Caco-2 (cell line): ENCODE measurements at regions not wholly inside any gene's neighbourhood (a gene's known extent, or its start where the extent isn't known, plus 50 kb on each side); places are given as distances from the start of the nearest gene placed in this dataset.

Experiments used
- BruUV-seq: library from RNA; stranded (reverse); fragments of 400-500 nt; replicated peaks from 2 replicates; lab custom pipeline; 2021; lab: Mats Ljungman, UMichigan
- CTCF ChIA-PET: fragments of 300-600 bp; sonication (Branson Sonifier 250); formaldehyde crosslinking; loops from one replicate; lab custom pipeline; 2022; ENCODE audit warnings: antibody characterized with exemption; lab: Charles Lee
- POLR2A ChIA-PET: fragments of 300-600 bp; sonication (Branson Sonifier 250); formaldehyde crosslinking; loops from one replicate; lab custom pipeline; 2022; ENCODE audit warnings: antibody characterized with exemption; lab: Charles Lee
- DNase-seq, 2 experiments: peaks; one replicate each; pipeline versions ENCODE4 v3.0.0 to v3.0.0-alpha.2; 2020 to 2022
- H3K27me3 ChIP-seq: replicated peaks from 2 replicates; pipeline ENCODE4 v1.6.0; 2011; ENCODE audit warnings: low read length; ENCODE audit not compliant: control insufficient read depth, insufficient read depth
- H3K36me3 ChIP-seq: 2 replicates; pipeline ENCODE4 v1.5.1; 2011; ENCODE audit warnings: low read length; ENCODE audit not compliant: control insufficient read depth, insufficient read depth
- H3K4me1 ChIP-seq: fragments of 250-450 bp; sonication (Bioruptor Pico); 2 replicates; pipeline ENCODE4 v1.5.1; 2020; ENCODE audit warnings: mild to moderate bottlenecking
- H3K4me3 ChIP-seq: 2 replicates; pipeline ENCODE4 v1.5.1; 2011; ENCODE audit warnings: low read depth, mild to moderate bottlenecking, control low read depth, low read length
- H3K9me3 ChIP-seq: fragments of 250-450 bp; sonication (Bioruptor Pico); 2 replicates; pipeline ENCODE4 v1.5.1; 2020; ENCODE audit warnings: mild to moderate bottlenecking, moderate library complexity
- H3K27ac Mint-ChIP-seq: one replicate; pipeline ENCODE4 v1.8.0; 2022; ENCODE audit warnings: mixed read lengths; ENCODE audit not compliant: unreplicated experiment
- H3K27me3 Mint-ChIP-seq: one replicate; pipeline ENCODE4 v1.8.0; 2022; ENCODE audit warnings: mixed read lengths; ENCODE audit not compliant: insufficient read depth, unreplicated experiment
- H3K36me3 Mint-ChIP-seq: one replicate; pipeline ENCODE4 v1.8.0; 2022; ENCODE audit warnings: mild to moderate bottlenecking, mixed read lengths; ENCODE audit not compliant: insufficient read depth, unreplicated experiment
- H3K4me1 Mint-ChIP-seq: one replicate; pipeline ENCODE4 v1.8.0; 2022; ENCODE audit warnings: low read depth, mixed read lengths; ENCODE audit not compliant: unreplicated experiment
- H3K4me3 Mint-ChIP-seq: one replicate; pipeline ENCODE4 v1.8.0; 2022; ENCODE audit warnings: mild to moderate bottlenecking, moderate library complexity, mixed read lengths; ENCODE audit not compliant: unreplicated experiment
- H3K9me3 Mint-ChIP-seq: one replicate; pipeline ENCODE4 v1.8.0; 2022; ENCODE audit warnings: mixed read lengths; ENCODE audit not compliant: unreplicated experiment
- CTCF ChIP-seq, 2 experiments: fragments of 200-600 bp in 1 of 2; IDR thresholded peaks; 1 replicate in 1 of 2; 2 replicates in 1 of 2; pipeline versions ENCODE4 v1.5.1 to v1.8.0; 2011 to 2022; ENCODE audit warnings: antibody characterized with exemption in 1 of 2, control low read depth in 1 of 2, inconsistent platforms in 1 of 2, low read depth in 1 of 2, low read length in 1 of 2, mild to moderate bottlenecking in 1 of 2, moderate library complexity in 1 of 2; ENCODE audit not compliant: insufficient read depth in 1 of 2, severe bottlenecking in 1 of 2, unreplicated experiment in 1 of 2
- intact Hi-C: fragments of 100-400 bp; cut with micrococcal nuclease; formaldehyde crosslinking; loops from one replicate; pipeline ENCODE4 v1.10.0; 2022; ENCODE audit not compliant: unreplicated experiment

- DNase-seq, result no peak
- no peaks in the 10 kb centered on the region for H3K4me1 Mint-ChIP-seq
- no peaks in the 10 kb centered on the region for H3K36me3 Mint-ChIP-seq
- intact Hi-C loops, result no loop called here
- no peaks in the 10 kb centered on the region for H3K36me3 ChIP-seq
- no peaks in the 10 kb centered on the region for H3K4me1 ChIP-seq
- H3K4me3 Mint-ChIP-seq, result no peak overlapping the region
- no peaks in the 10 kb centered on the region for H3K9me3 ChIP-seq
- H3K27me3 ChIP-seq, result no peaks in the 10 kb centered on the region
- BruUV-seq, result no TSS peak
- H3K9me3 Mint-ChIP-seq, result no peaks in the 10 kb centered on the region
- no peak for TF ChIP-seq CTCF (IDR thresholded peaks at IDR 0.05; ENCODE audit: insufficient read depth in 1 of 2, low read depth in 1 of 2, low read length in 1 of 2, severe bottlenecking in 1 of 2, unreplicated experiment in 1 of 2)
- H3K4me3 ChIP-seq, result no peak overlapping the region
- peaks cover 2% of the 10 kb centered on the region for H3K27me3 Mint-ChIP-seq
- POLR2A ChIA-PET, result no interaction called here
- H3K27ac Mint-ChIP-seq, result no peak overlapping the region
- CTCF ChIA-PET, result no interaction called here
These were observed 289.8 kb downstream of the FRK start for GRCh38 chr6:115770851-115771250.

DNA sequence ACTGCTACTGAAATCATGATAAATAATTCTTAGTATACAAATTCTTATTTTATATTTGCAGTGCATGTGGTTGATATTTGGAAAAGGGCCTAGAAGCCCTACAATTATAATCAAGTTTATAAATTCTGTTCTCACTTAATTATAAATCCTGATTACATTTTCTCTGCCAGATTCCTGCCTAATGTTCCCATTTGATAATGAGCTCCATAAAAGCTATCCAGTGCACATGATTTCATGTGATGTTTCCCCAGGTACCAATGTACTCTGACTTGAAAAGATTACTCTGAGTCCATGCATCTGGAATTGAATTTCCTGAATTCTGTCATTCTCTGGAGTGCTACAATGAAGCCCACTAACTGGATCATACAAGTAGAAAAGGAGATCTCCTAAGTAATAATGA lies 292.2 kb downstream of the FRK start:
- intact Hi-C loops, result no loop called here
- H3K27me3 ChIP-seq, result no peaks in the 10 kb centered on the region
- H3K36me3 ChIP-seq, result no peaks in the 10 kb centered on the region
- H3K4me3 ChIP-seq, result no peak overlapping the region
- no peaks in the 10 kb centered on the region for H3K4me1 ChIP-seq
- H3K9me3 ChIP-seq, result no peaks in the 10 kb centered on the region
- POLR2A ChIA-PET, result no interaction called here
- Mint-ChIP-seq H3K27ac (no peak overlapping the region), H3K27me3 (no peaks in the 10 kb centered on the region), H3K4me3 (no peak overlapping the region), H3K9me3 (no peaks in the 10 kb centered on the region), H3K4me1 (no peaks in the 10 kb centered on the region), H3K36me3 (no peaks in the 10 kb centered on the region)
- BruUV-seq, result no TSS peak
- CTCF ChIA-PET, result no interaction called here
- no peak for DNase-seq
- no peak for TF ChIP-seq CTCF (IDR thresholded peaks at IDR 0.05; ENCODE audit: insufficient read depth in 1 of 2, low read depth in 1 of 2, low read length in 1 of 2, severe bottlenecking in 1 of 2, unreplicated experiment in 1 of 2)

DNA sequence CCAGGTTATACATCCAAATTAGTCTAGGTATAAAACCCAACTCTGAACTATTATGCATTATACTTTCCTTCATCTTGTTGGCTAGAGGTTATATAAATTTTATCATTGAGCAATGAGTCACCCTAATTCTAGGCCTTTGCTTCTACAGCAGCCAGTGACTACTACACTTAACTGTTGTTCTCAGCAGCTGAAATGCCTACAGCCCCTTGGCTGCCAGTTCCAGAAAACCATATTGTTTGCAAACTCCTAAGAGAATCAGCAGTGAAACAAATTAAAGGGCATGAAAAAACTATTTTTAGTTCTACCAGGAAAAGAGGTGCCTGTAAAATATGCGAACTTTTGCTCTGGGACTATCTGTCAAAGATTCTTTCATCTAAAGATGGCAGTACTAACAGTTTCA lies 292.8 kb downstream of the FRK start:
- POLR2A ChIA-PET, result no interaction called here
- Histone ChIP-seq H3K4me3 (no peak overlapping the region), H3K9me3 (no peaks in the 10 kb centered on the region), H3K36me3 (no peaks in the 10 kb centered on the region), H3K4me1 (no peaks in the 10 kb centered on the region), H3K27me3 (no peaks in the 10 kb centered on the region)
- Mint-ChIP-seq H3K4me3 (no peak overlapping the region), H3K36me3 (no peaks in the 10 kb centered on the region), H3K27ac (no peak overlapping the region), H3K4me1 (no peaks in the 10 kb centered on the region), H3K27me3 (no peaks in the 10 kb centered on the region), H3K9me3 (no peaks in the 10 kb centered on the region)
- no TSS peak for BruUV-seq
- intact Hi-C loops, result no loop called here
- DNase-seq, result no peak
- TF ChIP-seq CTCF (IDR thresholded peaks at IDR 0.05; ENCODE audit: insufficient read depth in 1 of 2, low read depth in 1 of 2, low read length in 1 of 2, severe bottlenecking in 1 of 2, unreplicated experiment in 1 of 2), result no peak
- CTCF ChIA-PET, result no interaction called here
